Mesenchymal stem cell (in vitro differentiated cells and primary cell): ENCODE measurements at regions not wholly inside any gene's neighbourhood (a gene's known extent, or its start where the extent isn't known, plus 50 kb on each side); places are given as distances from the start of the nearest gene placed in this dataset.

ENCODE experiments used
- DNase-seq: peaks from one replicate; pipeline ENCODE4 v3.0.0-alpha.2; 2013
- H2AFZ ChIP-seq: one replicate; pipeline ENCODE4 v1.6.1; 2013; ENCODE audit warnings: low read depth, mild to moderate bottlenecking, control low read depth, inconsistent platforms, low read length, moderate library complexity
- H2AK5ac ChIP-seq: 2 replicates; pipeline ENCODE4 v1.6.1; 2013; ENCODE audit warnings: low read length, moderate library complexity, mild to moderate bottlenecking, inconsistent platforms; ENCODE audit not compliant: severe bottlenecking
- H2BK120ac ChIP-seq: one replicate; pipeline ENCODE4 v1.6.1; 2013; ENCODE audit warnings: low read depth, mild to moderate bottlenecking, inconsistent platforms, low read length, moderate library complexity
- H2BK12ac ChIP-seq, 2 experiments: one replicate each; pipeline ENCODE4 v1.6.1; 2013; ENCODE audit warnings: inconsistent platforms in 2 of 2, low read length in 2 of 2, mild to moderate bottlenecking in 2 of 2, moderate library complexity in 2 of 2, control low read depth in 1 of 2
- H2BK15ac ChIP-seq: one replicate; pipeline ENCODE4 v1.6.1; 2013; ENCODE audit warnings: mild to moderate bottlenecking, low read depth, inconsistent platforms; ENCODE audit not compliant: poor library complexity, severe bottlenecking
- H2BK5ac ChIP-seq: 2 replicates; pipeline ENCODE4 v1.6.1; 2013; ENCODE audit warnings: low read depth, mild to moderate bottlenecking, low read length, control low read depth, inconsistent platforms; ENCODE audit not compliant: poor library complexity, severe bottlenecking
- H3K14ac ChIP-seq, 2 experiments: one replicate each; pipeline ENCODE4 v1.6.1; 2013; ENCODE audit warnings: inconsistent platforms in 2 of 2, low read length in 2 of 2, control low read depth in 1 of 2, mild to moderate bottlenecking in 1 of 2, moderate library complexity in 1 of 2
- H3K18ac ChIP-seq, 2 experiments: one replicate each; pipeline ENCODE4 v1.6.1; 2013; ENCODE audit warnings: inconsistent platforms in 2 of 2, low read length in 2 of 2, control low read depth in 1 of 2, low read depth in 1 of 2, mild to moderate bottlenecking in 1 of 2
- H3K23ac ChIP-seq, 2 experiments: one replicate each; pipeline ENCODE4 v1.6.1; 2013; ENCODE audit warnings: inconsistent platforms in 2 of 2, low read length in 2 of 2, mild to moderate bottlenecking in 2 of 2, moderate library complexity in 2 of 2, control low read depth in 1 of 2
- H3K27ac ChIP-seq: 2 replicates; pipeline ENCODE4 v1.5.1; 2013; ENCODE audit warnings: mild to moderate bottlenecking, moderate library complexity, low read length, control low read depth, inconsistent platforms; ENCODE audit not compliant: poor library complexity, severe bottlenecking
- H3K27me3 ChIP-seq, 2 experiments: 2 replicates each; pipeline versions ENCODE4 v1.6.1 to v1.7.0; 2013; ENCODE audit warnings: low read length in 2 of 2, mild to moderate bottlenecking in 2 of 2, moderate library complexity in 2 of 2, control low read depth in 1 of 2, inconsistent platforms in 1 of 2; ENCODE audit not compliant: control insufficient read depth in 1 of 2, insufficient read depth in 1 of 2
- H3K36me3 ChIP-seq, 2 experiments: 2 replicates each; pipeline versions ENCODE4 v1.6.1 to v1.7.0; 2013; ENCODE audit warnings: low read length in 2 of 2, control low read depth in 1 of 2, inconsistent platforms in 1 of 2, low read depth in 1 of 2, mild to moderate bottlenecking in 1 of 2; ENCODE audit not compliant: insufficient read depth in 2 of 2, control insufficient read depth in 1 of 2
- H3K4ac ChIP-seq, 2 experiments: one replicate each; pipeline ENCODE4 v1.6.1; 2013; ENCODE audit warnings: inconsistent platforms in 2 of 2, low read length in 2 of 2, mild to moderate bottlenecking in 2 of 2, moderate library complexity in 2 of 2, control low read depth in 1 of 2, low read depth in 1 of 2
- H3K4me1 ChIP-seq: 2 replicates; pipeline ENCODE4 v1.6.1; 2013; ENCODE audit warnings: low read depth, low read length, control low read depth; ENCODE audit not compliant: control insufficient read depth, insufficient read depth
- H3K4me2 ChIP-seq: 2 replicates; pipeline ENCODE4 v1.6.1; 2013; ENCODE audit warnings: low read length, mild to moderate bottlenecking, inconsistent platforms; ENCODE audit not compliant: poor library complexity, severe bottlenecking
- H3K4me3 ChIP-seq, 2 experiments: 2 replicates each; pipeline versions ENCODE4 v1.5.1 to v1.7.0; 2013; ENCODE audit warnings: low read length in 2 of 2, mild to moderate bottlenecking in 2 of 2, control low read depth in 1 of 2, low read depth in 1 of 2; ENCODE audit not compliant: insufficient read depth in 1 of 2
- H3K79me1 ChIP-seq: replicated peaks from 2 replicates; pipeline ENCODE4 v1.6.1; 2013; ENCODE audit warnings: mild to moderate bottlenecking, control low read depth, low read length, inconsistent platforms; ENCODE audit not compliant: poor library complexity, severe bottlenecking
- H3K9ac ChIP-seq: 2 replicates; pipeline ENCODE4 v1.7.0; 2013; ENCODE audit warnings: mild to moderate bottlenecking, low read length, moderate library complexity
- H3K9me3 ChIP-seq: 2 replicates; pipeline ENCODE4 v1.7.0; 2013; ENCODE audit warnings: mild to moderate bottlenecking, low read length; ENCODE audit not compliant: control insufficient read depth
- H4K8ac ChIP-seq: one replicate; pipeline ENCODE4 v1.6.1; 2013; ENCODE audit warnings: inconsistent platforms, mild to moderate bottlenecking, low read length, moderate library complexity
- H4K91ac ChIP-seq: one replicate; pipeline ENCODE4 v1.6.1; 2013; ENCODE audit warnings: mild to moderate bottlenecking, low read length, inconsistent platforms
- WGBS: methylation state at CpG from one replicate; pipeline ENCODE4 v1.1.7; 2013; ENCODE audit warnings: mixed read lengths; 5-methylcytosine and 5-hydroxymethylcytosine counted together

GRCh38 chr2:60125611-60126426 lies 427.6 kb downstream of the BCL11A start:
- H2AFZ ChIP-seq = no peak overlapping the region
- H3K14ac ChIP-seq = no peak overlapping the region
- no peak overlapping the region for H3K23ac ChIP-seq
- H4K91ac ChIP-seq = no peak overlapping the region
- DNase-seq = no peak
- H2BK5ac ChIP-seq = no peak overlapping the region
- H3K79me1 ChIP-seq = no peaks in the 10 kb centered on the region
- H3K18ac ChIP-seq = no peak overlapping the region
- no peak overlapping the region for H3K27ac ChIP-seq
- no peak overlapping the region for H2BK12ac ChIP-seq
- H3K27me3 ChIP-seq = no peaks in the 10 kb centered on the region
- no peaks in the 10 kb centered on the region for H3K36me3 ChIP-seq
- H2BK15ac ChIP-seq = no peak overlapping the region
- no peak overlapping the region for H4K8ac ChIP-seq
- no peak overlapping the region for H2AK5ac ChIP-seq
- no peaks in the 10 kb centered on the region for H3K9me3 ChIP-seq
- H3K4me1 ChIP-seq = no peaks in the 10 kb centered on the region
- 60% methylated on average over 7 of the region's 8 CpGs for WGBS
- no peak overlapping the region for H3K4ac ChIP-seq
- no peak overlapping the region for H3K4me2 ChIP-seq
- no peak overlapping the region for H2BK120ac ChIP-seq
- H3K9ac ChIP-seq = no peak overlapping the region
- no peak overlapping the region for H3K4me3 ChIP-seq

- Histone ChIP-seq H3K4me3 (no peak overlapping the region), H3K27ac (no peak overlapping the region), H2BK5ac (no peak overlapping the region), H3K27me3 (no peaks in the 10 kb centered on the region), H2AFZ (no peak overlapping the region), H3K4me1 (no peaks in the 10 kb centered on the region), H3K9ac (no peak overlapping the region), H2BK15ac (no peak overlapping the region), H3K4me2 (no peak overlapping the region), H2BK12ac (no peak overlapping the region), H3K23ac (no peak overlapping the region), H4K8ac (no peak overlapping the region), H3K79me1 (no peaks in the 10 kb centered on the region), H3K36me3 (no peaks in the 10 kb centered on the region), H2AK5ac (no peak overlapping the region), H3K18ac (no peak overlapping the region), H3K4ac (no peak overlapping the region), H3K9me3 (peaks cover 9% of the 10 kb centered on the region), H3K14ac (no peak overlapping the region), H2BK120ac (no peak overlapping the region), H4K91ac (no peak overlapping the region)
- WGBS = no CpG with 5 or more reads among the region's 2 CpGs
- no peak for DNase-seq
These were observed 433.7 kb downstream of the BCL11A start for GRCh38 chr2:60119778-60120177.

GRCh38 chr2:60118917-60119316 lies 434.5 kb downstream of the BCL11A start:
- H3K27ac ChIP-seq = no peak overlapping the region
- no peak overlapping the region for H3K4me2 ChIP-seq
- H3K79me1 ChIP-seq = no peaks in the 10 kb centered on the region
- no peak overlapping the region for H4K91ac ChIP-seq
- H2AK5ac ChIP-seq = no peak overlapping the region
- H2BK5ac ChIP-seq = no peak overlapping the region
- no peaks in the 10 kb centered on the region for H3K27me3 ChIP-seq
- no peak overlapping the region for H2BK12ac ChIP-seq
- no peaks in the 10 kb centered on the region for H3K4me1 ChIP-seq
- no peak overlapping the region for H3K23ac ChIP-seq
- H3K4me3 ChIP-seq = no peak overlapping the region
- no peak overlapping the region for H3K9ac ChIP-seq
- H3K14ac ChIP-seq = no peak overlapping the region
- DNase-seq = no peak
- no peak overlapping the region for H2BK15ac ChIP-seq
- no peak overlapping the region for H2AFZ ChIP-seq
- H3K18ac ChIP-seq = no peak overlapping the region
- H3K9me3 ChIP-seq = peaks cover 9% of the 10 kb centered on the region
- no peaks in the 10 kb centered on the region for H3K36me3 ChIP-seq
- no peak overlapping the region for H2BK120ac ChIP-seq
- H4K8ac ChIP-seq = no peak overlapping the region
- 81% methylated on average over 1 of the region's 1 CpG for WGBS
- H3K4ac ChIP-seq = no peak overlapping the region

- H4K8ac ChIP-seq = no peak overlapping the region
- H4K91ac ChIP-seq = no peak overlapping the region
- no peak for DNase-seq
- no peak overlapping the region for H2AK5ac ChIP-seq
- H3K9me3 ChIP-seq = peaks cover 12% of the 10 kb centered on the region
- H3K27ac ChIP-seq = no peak overlapping the region
- no peak overlapping the region for H2BK15ac ChIP-seq
- H3K36me3 ChIP-seq = no peaks in the 10 kb centered on the region
- H2AFZ ChIP-seq = no peak overlapping the region
- no peak overlapping the region for H3K14ac ChIP-seq
- no peak overlapping the region for H2BK12ac ChIP-seq
- no peaks in the 10 kb centered on the region for H3K79me1 ChIP-seq
- H3K9ac ChIP-seq = no peak overlapping the region
- no peak overlapping the region for H3K4me3 ChIP-seq
- H3K4ac ChIP-seq = no peak overlapping the region
- H2BK120ac ChIP-seq = no peak overlapping the region
- no peak overlapping the region for H2BK5ac ChIP-seq
- H3K4me1 ChIP-seq = no peaks in the 10 kb centered on the region
- H3K23ac ChIP-seq = no peak overlapping the region
- H3K4me2 ChIP-seq = no peak overlapping the region
- no peak overlapping the region for H3K18ac ChIP-seq
- no peaks in the 10 kb centered on the region for H3K27me3 ChIP-seq
- WGBS = 50% methylated on average over 1 of the region's 1 CpG
These were observed 435.4 kb downstream of the BCL11A start for GRCh38 chr2:60118061-60118460.
